ENCODE measurements at regions not wholly inside any gene's neighbourhood (a gene's known extent, or its start where the extent isn't known, plus 50 kb on each side); places are given as distances from the start of the nearest gene placed in this dataset.

- H3K4me3 ChIP-seq (ENCODE audit: low read depth, poor library complexity, severe bottlenecking) = no peak overlapping the region
- 61 to 72% methylated on average over 9 of the region's 9 CpGs for WGBS, 2 donors
- DNase-seq (ENCODE audit: low spot score in 2 of 2) = no peak
- no peak for TF ChIP-seq CTCF (IDR thresholded peaks at IDR 0.05)
- no peak for TF ChIP-seq POLR2A (IDR thresholded peaks at IDR 0.05)
- intact Hi-C loops (cut with DNase I; ENCODE audit: low total_unique reads) = no loop called here
Observed at GRCh38 chr16:86046667-86047270, 147.8 kb downstream of the IRF8 start.

GRCh38 chr16:86048221-86048620 is 149.3 kb downstream of the IRF8 start:
- WGBS, 2 donors = 27 to 42% methylated on average over 11 of the region's 11 CpGs
- TF ChIP-seq POLR2A (IDR thresholded peaks at IDR 0.05) = no peak
- TF ChIP-seq CTCF (IDR thresholded peaks at IDR 0.05) = no peak
- no peak overlapping the region for H3K4me3 ChIP-seq (ENCODE audit: low read depth, poor library complexity, severe bottlenecking)

GRCh38 chr16:86048882-86049585 is 150.1 kb downstream of the IRF8 start:
- H3K4me3 ChIP-seq (ENCODE audit: low read depth, poor library complexity, severe bottlenecking) = no peak overlapping the region
- intact Hi-C loops (cut with DNase I; ENCODE audit: low total_unique reads) = no loop called here
- 71 to 72% methylated on average over 10 to 11 of the region's 11 CpGs for WGBS, 2 donors
- no peak for DNase-seq (ENCODE audit: low spot score in 2 of 2)
- TF ChIP-seq CTCF (IDR thresholded peaks at IDR 0.05) (no peak), POLR2A (IDR thresholded peaks at IDR 0.05) (no peak)

More at GRCh38 chr16:86048221-86048620, 149.3 kb downstream of the IRF8 start:
- no peak for DNase-seq (ENCODE audit: low spot score in 2 of 2)
- intact Hi-C loops (cut with DNase I; ENCODE audit: low total_unique reads) = no loop called here

- WGBS, 2 donors = 91% methylated on average over 10 of the region's 10 CpGs
- TF ChIP-seq POLR2A (IDR thresholded peaks at IDR 0.05) = no peak
- H3K4me3 ChIP-seq (ENCODE audit: low read depth, poor library complexity, severe bottlenecking) = no peak overlapping the region
- DNase-seq (ENCODE audit: low spot score in 2 of 2) = no peak
- intact Hi-C loops (cut with DNase I; ENCODE audit: low total_unique reads) = no loop called here
Observed at GRCh38 chr16:86049641-86050040, 150.7 kb downstream of the IRF8 start.

- intact Hi-C loops (cut with DNase I; ENCODE audit: low total_unique reads) = no loop called here
- 78 to 89% methylated on average over 8 of the region's 8 CpGs for WGBS, 2 donors
- DNase-seq (ENCODE audit: low spot score in 2 of 2) = no peak
- no peak for TF ChIP-seq POLR2A (IDR thresholded peaks at IDR 0.05)
- TF ChIP-seq CTCF (IDR thresholded peaks at IDR 0.05) = no peak
- no peak overlapping the region for H3K4me3 ChIP-seq (ENCODE audit: low read depth, poor library complexity, severe bottlenecking)
Observed at GRCh38 chr16:86050111-86050510, 151.1 kb downstream of the IRF8 start.

GRCh38 chr16:86050591-86051367 is 151.8 kb downstream of the IRF8 start:
- no peak overlapping the region for H3K4me3 ChIP-seq (ENCODE audit: low read depth, poor library complexity, severe bottlenecking)
- WGBS, 2 donors = 69 to 75% methylated on average over 18 of the region's 18 CpGs
- intact Hi-C loops (cut with DNase I; ENCODE audit: low total_unique reads) = no loop called here
- TF ChIP-seq POLR2A (IDR thresholded peaks at IDR 0.05) (no peak), CTCF (IDR thresholded peaks at IDR 0.05) (no peak)
- DNase-seq (ENCODE audit: low spot score in 2 of 2) = no peak

Data from lower leg skin (tissue), 4 donors.